ENCODE measurements at regions not wholly inside any gene's neighbourhood (a gene's known extent, or its start where the extent isn't known, plus 50 kb on each side); places are given as distances from the start of the nearest gene placed in this dataset.

DNA sequence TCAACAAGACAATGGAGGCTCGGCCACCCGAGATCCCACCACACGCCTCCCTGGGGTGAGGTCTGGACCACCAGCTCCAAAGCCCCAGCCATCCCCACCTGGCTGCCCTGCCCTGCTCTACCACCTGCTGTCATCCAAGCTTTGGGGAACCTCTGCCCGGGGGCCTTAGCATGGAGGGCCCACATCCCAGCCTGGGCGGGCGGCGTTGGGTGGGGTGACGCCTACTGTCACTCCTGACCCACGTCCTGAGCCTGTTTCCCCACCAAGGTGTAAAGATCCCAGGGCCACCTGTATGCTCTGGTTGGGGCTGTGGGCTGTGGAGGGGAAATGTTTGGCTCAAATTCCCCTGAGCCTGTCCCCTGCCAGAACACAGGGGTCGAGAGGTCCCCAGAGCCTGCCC, 437.6 kb downstream of the EIPR1 start:
- TF ChIP-seq, protein P1, sequence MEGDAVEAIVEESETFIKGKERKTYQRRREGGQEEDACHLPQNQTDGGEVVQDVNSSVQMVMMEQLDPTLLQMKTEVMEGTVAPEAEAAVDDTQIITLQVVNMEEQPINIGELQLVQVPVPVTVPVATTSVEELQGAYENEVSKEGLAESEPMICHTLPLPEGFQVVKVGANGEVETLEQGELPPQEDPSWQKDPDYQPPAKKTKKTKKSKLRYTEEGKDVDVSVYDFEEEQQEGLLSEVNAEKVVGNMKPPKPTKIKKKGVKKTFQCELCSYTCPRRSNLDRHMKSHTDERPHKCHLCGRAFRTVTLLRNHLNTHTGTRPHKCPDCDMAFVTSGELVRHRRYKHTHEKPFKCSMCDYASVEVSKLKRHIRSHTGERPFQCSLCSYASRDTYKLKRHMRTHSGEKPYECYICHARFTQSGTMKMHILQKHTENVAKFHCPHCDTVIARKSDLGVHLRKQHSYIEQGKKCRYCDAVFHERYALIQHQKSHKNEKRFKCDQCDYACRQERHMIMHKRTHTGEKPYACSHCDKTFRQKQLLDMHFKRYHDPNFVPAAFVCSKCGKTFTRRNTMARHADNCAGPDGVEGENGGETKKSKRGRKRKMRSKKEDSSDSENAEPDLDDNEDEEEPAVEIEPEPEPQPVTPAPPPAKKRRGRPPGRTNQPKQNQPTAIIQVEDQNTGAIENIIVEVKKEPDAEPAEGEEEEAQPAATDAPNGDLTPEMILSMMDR (IDR thresholded peaks at IDR 0.05; ENCODE audit: insufficient read depth in 1 of 2, low read depth in 1 of 2, low read length in 1 of 2, severe bottlenecking in 1 of 2, unreplicated experiment in 1 of 2): no peak
- Histone ChIP-seq H3K9me3 (no peaks in the 10 kb centered on the region), H3K4me3 (ENCODE audit: low read depth, low read length) (no peak overlapping the region), H3K27me3 (replicated peaks; ENCODE audit: control insufficient read depth, insufficient read depth, low read length) (no peaks in the 10 kb centered on the region), H3K36me3 (ENCODE audit: control insufficient read depth, insufficient read depth, low read length) (no peaks in the 10 kb centered on the region), H3K4me1 (no peaks in the 10 kb centered on the region)
- peaks cover 9% of the 10 kb centered on the region for H3K9me3 Mint-ChIP-seq (ENCODE audit: unreplicated experiment)
- POLR2A ChIA-PET: no interaction called here
- CTCF ChIA-PET: no interaction called here
- H3K36me3 Mint-ChIP-seq (ENCODE audit: insufficient read depth, unreplicated experiment): peaks cover 10% of the 10 kb centered on the region
- no peak for DNase-seq
- no peak overlapping the region for H3K27ac Mint-ChIP-seq (ENCODE audit: unreplicated experiment)
- H3K27me3 Mint-ChIP-seq (ENCODE audit: insufficient read depth, unreplicated experiment): peaks cover 3% of the 10 kb centered on the region
- H3K4me1 Mint-ChIP-seq (ENCODE audit: low read depth, unreplicated experiment): no peaks in the 10 kb centered on the region
- intact Hi-C loops (cut with micrococcal nuclease; ENCODE audit: unreplicated experiment): no loop called here
- no peak overlapping the region for H3K4me3 Mint-ChIP-seq (ENCODE audit: unreplicated experiment)
- BruUV-seq (replicated peaks): no TSS peak

DNA sequence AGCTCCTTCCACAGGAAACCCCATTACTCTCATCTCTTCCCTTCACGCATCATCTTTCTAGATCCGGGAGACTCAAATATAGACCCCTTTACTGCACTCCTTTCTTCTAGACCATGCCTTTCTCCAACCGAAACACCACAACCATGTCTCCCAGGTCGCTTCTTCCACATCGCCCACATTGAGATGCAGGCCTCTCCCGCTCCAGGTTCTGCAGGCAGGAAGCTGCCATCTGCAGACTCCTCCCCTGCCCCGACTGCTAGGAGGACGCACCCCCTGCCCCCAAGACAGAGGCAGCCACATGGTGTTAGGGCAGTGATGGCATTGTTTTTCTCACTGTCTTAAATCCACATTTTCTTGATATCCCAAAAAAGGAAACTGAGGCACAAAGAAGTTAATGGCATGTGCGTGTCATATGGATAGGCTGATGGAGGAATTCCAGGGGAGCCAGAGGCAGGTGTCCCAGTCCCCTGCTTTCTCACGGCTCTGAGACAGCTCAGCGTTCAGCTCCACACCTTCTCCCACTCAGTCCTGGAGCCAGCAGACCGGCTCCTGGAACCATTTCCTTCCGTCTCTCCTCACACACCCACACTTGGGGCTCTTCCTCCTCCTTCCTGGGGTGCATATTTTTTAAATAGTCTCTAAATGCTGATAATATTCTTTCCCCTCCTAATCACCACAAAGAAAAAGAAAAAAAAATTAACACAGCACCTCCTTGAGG, 438.4 kb downstream of the EIPR1 start:
- no peak for DNase-seq
- no peak overlapping the region for H3K4me3 Mint-ChIP-seq (ENCODE audit: unreplicated experiment)
- POLR2A ChIA-PET: no interaction called here

DNA sequence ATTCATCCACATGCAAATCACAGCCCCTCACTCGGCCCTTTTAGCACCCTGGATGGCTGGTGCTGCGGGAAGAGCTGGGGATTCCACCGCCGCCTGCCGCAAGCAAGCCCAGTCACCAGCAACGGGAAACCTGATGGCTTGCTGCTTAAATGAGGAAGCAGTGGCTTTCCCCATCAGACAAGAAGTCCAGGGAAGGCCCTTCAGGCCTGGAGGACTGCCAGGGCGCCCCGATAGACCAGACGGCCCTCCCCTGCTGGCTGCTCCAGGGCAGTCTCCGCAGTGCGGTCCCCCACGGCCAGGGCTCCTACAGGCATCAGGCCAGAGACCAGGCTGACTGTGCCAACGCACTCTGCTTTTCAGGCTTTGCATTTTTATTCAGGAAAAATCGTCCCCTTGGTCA, 439.1 kb downstream of the EIPR1 start:
- H3K9me3 ChIP-seq: no peaks in the 10 kb centered on the region
- POLR2A ChIA-PET: no interaction called here

More for the DNA sequence above, 438.4 kb downstream of the EIPR1 start:
- no TSS peak for BruUV-seq (replicated peaks)
- Mint-ChIP-seq H3K27me3 (ENCODE audit: insufficient read depth, unreplicated experiment) (peaks cover 3% of the 10 kb centered on the region), H3K27ac (ENCODE audit: unreplicated experiment) (no peak overlapping the region), H3K9me3 (ENCODE audit: unreplicated experiment) (peaks cover 9% of the 10 kb centered on the region), H3K36me3 (ENCODE audit: insufficient read depth, unreplicated experiment) (peaks cover 10% of the 10 kb centered on the region), H3K4me1 (ENCODE audit: low read depth, unreplicated experiment) (no peaks in the 10 kb centered on the region)
- CTCF ChIA-PET: no interaction called here
- no peaks in the 10 kb centered on the region for H3K4me1 ChIP-seq
- H3K9me3 ChIP-seq: no peaks in the 10 kb centered on the region
- intact Hi-C loops (cut with micrococcal nuclease; ENCODE audit: unreplicated experiment): no loop called here
- H3K36me3 ChIP-seq (ENCODE audit: control insufficient read depth, insufficient read depth, low read length): no peaks in the 10 kb centered on the region
- no peaks in the 10 kb centered on the region for H3K27me3 ChIP-seq (replicated peaks; ENCODE audit: control insufficient read depth, insufficient read depth, low read length)
- no peak overlapping the region for H3K4me3 ChIP-seq (ENCODE audit: low read depth, low read length)
- TF ChIP-seq, protein P1 (IDR thresholded peaks at IDR 0.05; ENCODE audit: insufficient read depth in 1 of 2, low read depth in 1 of 2, low read length in 1 of 2, severe bottlenecking in 1 of 2, unreplicated experiment in 1 of 2): no peak

More for the DNA sequence above, 439.1 kb downstream of the EIPR1 start:
- H3K4me3 Mint-ChIP-seq (ENCODE audit: unreplicated experiment): no peak overlapping the region
- TF ChIP-seq, protein P1 (IDR thresholded peaks at IDR 0.05; ENCODE audit: insufficient read depth in 1 of 2, low read depth in 1 of 2, low read length in 1 of 2, severe bottlenecking in 1 of 2, unreplicated experiment in 1 of 2): no peak
- no TSS peak for BruUV-seq (replicated peaks)
- H3K4me3 ChIP-seq (ENCODE audit: low read depth, low read length): no peak overlapping the region
- no peak overlapping the region for H3K27ac Mint-ChIP-seq (ENCODE audit: unreplicated experiment)
- intact Hi-C loops (cut with micrococcal nuclease; ENCODE audit: unreplicated experiment): no loop called here
- H3K36me3 ChIP-seq (ENCODE audit: control insufficient read depth, insufficient read depth, low read length): no peaks in the 10 kb centered on the region
- peaks cover 10% of the 10 kb centered on the region for H3K36me3 Mint-ChIP-seq (ENCODE audit: insufficient read depth, unreplicated experiment)
- no peaks in the 10 kb centered on the region for H3K4me1 ChIP-seq
- H3K27me3 Mint-ChIP-seq (ENCODE audit: insufficient read depth, unreplicated experiment): peaks cover 3% of the 10 kb centered on the region
- peaks cover 9% of the 10 kb centered on the region for H3K9me3 Mint-ChIP-seq (ENCODE audit: unreplicated experiment)
- CTCF ChIA-PET: no interaction called here
- H3K4me1 Mint-ChIP-seq (ENCODE audit: low read depth, unreplicated experiment): no peaks in the 10 kb centered on the region
- DNase-seq: no peak
- H3K27me3 ChIP-seq (replicated peaks; ENCODE audit: control insufficient read depth, insufficient read depth, low read length): no peaks in the 10 kb centered on the region

Data from Caco-2 (cell line).